Sigmoid colon (tissue), 6 donors: ENCODE measurements at regions not wholly inside any gene's neighbourhood (a gene's known extent, or its start where the extent isn't known, plus 50 kb on each side); places are given as distances from the start of the nearest gene placed in this dataset.

Experiments
- DNase-seq: peaks from one replicate; pipeline ENCODE4 v3.0.0-alpha.2; 2019
- H3K27ac ChIP-seq, 4 donors: fragments of 200-600 bp; sonication (generic); one replicate each; pipeline ENCODE4 v1.5.1; 2016 to 2019; ENCODE audit warnings: mild to moderate bottlenecking in 1 of 4
- H3K27me3 ChIP-seq, 3 donors: fragments of 200-600 bp; sonication (generic); one replicate each; pipeline ENCODE4 v1.5.1; 2019; ENCODE audit warnings: mild to moderate bottlenecking in 1 of 3
- H3K36me3 ChIP-seq, 4 donors: fragments of 200-600 bp; sonication (generic); one replicate each; pipeline ENCODE4 v1.5.1; 2016 to 2019
- H3K4me1 ChIP-seq, 4 donors: fragments of 200-600 bp; sonication (generic); one replicate each; pipeline ENCODE4 v1.5.1; 2017 to 2019
- H3K4me3 ChIP-seq, 4 donors: fragments of 200-600 bp; sonication (generic); one replicate each; pipeline ENCODE4 v1.5.1; 2017 to 2019; ENCODE audit warnings: mild to moderate bottlenecking in 2 of 4, moderate library complexity in 1 of 4
- H3K9me3 ChIP-seq, 4 donors: fragments of 200-600 bp in 3 of 4; sonication (generic) in 3 of 4; one replicate each; pipeline versions ENCODE4 v1.5.1 to v1.6.1; 2013 to 2019
- CTCF ChIP-seq, 4 experiments: fragments of 450-650 bp in 3 of 4; fragments of 200-600 bp in 1 of 4; IDR thresholded peaks; one replicate each; pipeline ENCODE4 v1.5.1; 2016 to 2019; ENCODE audit warnings: antibody characterized with exemption in 4 of 4, mild to moderate bottlenecking in 3 of 4, moderate library complexity in 2 of 4
- EP300 ChIP-seq, 4 donors: sonication (generic); formaldehyde crosslinking; IDR thresholded peaks; one replicate each; pipeline ENCODE4 v1.6.1; 2017; ENCODE audit warnings: antibody characterized with exemption in 4 of 4
- POLR2A ChIP-seq, 2 donors: fragments of 450-650 bp; IDR thresholded peaks; one replicate each; pipeline ENCODE4 v1.6.1; 2016; ENCODE audit warnings: antibody characterized with exemption in 2 of 2, mild to moderate bottlenecking in 2 of 2, moderate library complexity in 2 of 2
- POLR2AphosphoS5 ChIP-seq, 4 donors: sonication (generic); formaldehyde crosslinking; IDR thresholded peaks; one replicate each; pipeline ENCODE4 v1.6.1; 2017; ENCODE audit warnings: antibody characterized with exemption in 4 of 4
- WGBS, 2 donors: extraction: QIAGEN DNeasy Blood & Tissue Kit; methylation state at CpG; one replicate each; pipeline ENCODE4 v1.1.7; 2013; 5-methylcytosine and 5-hydroxymethylcytosine counted together
- intact Hi-C: fragments of 100-400 bp; cut with DNase I; formaldehyde crosslinking; loops from one replicate; pipeline ENCODE4 v1.15.1; 2023
- donor health status: healthy with polysubstance abuse.
- donor health status: healthy.

GRCh38 chr2:149825473-149825872, 237.9 kb upstream of the MMADHC start:
- intact Hi-C loops, result no loop called here
- no peak for TF ChIP-seq EP300 (IDR thresholded peaks at IDR 0.05)
- TF ChIP-seq CTCF (IDR thresholded peaks at IDR 0.05), result no peak
- TF ChIP-seq POLR2A (IDR thresholded peaks at IDR 0.05), result no peak
- TF ChIP-seq POLR2AphosphoS5 (IDR thresholded peaks at IDR 0.05), result no peak
- Histone ChIP-seq H3K27me3 (no peaks in the 10 kb centered on the region), H3K27ac (no peak overlapping the region), H3K4me1 (no peaks in the 10 kb centered on the region), H3K4me3 (no peak overlapping the region), H3K9me3 (no peaks in the 10 kb centered on the region), H3K36me3 (no peaks in the 10 kb centered on the region)
- WGBS, 2 donors, result 57 to 60% methylated on average over 4 of the region's 4 CpGs
- DNase-seq, result no peak

- TF ChIP-seq POLR2A (IDR thresholded peaks at IDR 0.05), result no peak
- TF ChIP-seq POLR2AphosphoS5 (IDR thresholded peaks at IDR 0.05), result no peak
- TF ChIP-seq CTCF (IDR thresholded peaks at IDR 0.05), result no peak
- TF ChIP-seq EP300 (IDR thresholded peaks at IDR 0.05), result no peak
Measured at GRCh38 chr2:149824136-149824535, 236.6 kb upstream of the MMADHC start.

GRCh38 chr2:149819356-149819957, 231.9 kb upstream of the MMADHC start:
- TF ChIP-seq POLR2A (IDR thresholded peaks at IDR 0.05), result no peak
- Histone ChIP-seq H3K9me3 (no peaks in the 10 kb centered on the region), H3K27ac (no peak overlapping the region), H3K36me3 (no peaks in the 10 kb centered on the region), H3K4me3 (no peak overlapping the region), H3K4me1 (peaks cover 0 to 10% (median 4%) of the 10 kb centered on the region in 4 donors), H3K27me3 (no peaks in the 10 kb centered on the region)
- no peak for DNase-seq
- intact Hi-C loops, result no loop called here
- 71% methylated on average over 3 of the region's 3 CpGs for WGBS, 2 donors

More at GRCh38 chr2:149824136-149824535, 236.6 kb upstream of the MMADHC start:
- intact Hi-C loops, result no loop called here
- no peak for DNase-seq
- Histone ChIP-seq H3K9me3 (no peaks in the 10 kb centered on the region), H3K4me1 (no peaks in the 10 kb centered on the region), H3K27ac (no peak overlapping the region), H3K36me3 (no peaks in the 10 kb centered on the region), H3K27me3 (no peaks in the 10 kb centered on the region), H3K4me3 (no peak overlapping the region)

GRCh38 chr2:149816756-149817551, 229.4 kb upstream of the MMADHC start:
- H3K9me3 ChIP-seq, result no peaks in the 10 kb centered on the region
- no peak for DNase-seq
- peaks cover 0 to 10% (median 4%) of the 10 kb centered on the region in 4 donors for H3K4me1 ChIP-seq
- TF ChIP-seq EP300 (IDR thresholded peaks at IDR 0.05) (no peak), POLR2AphosphoS5 (IDR thresholded peaks at IDR 0.05) (no peak), POLR2A (IDR thresholded peaks at IDR 0.05) (no peak), CTCF (IDR thresholded peaks at IDR 0.05) (no peak)
- WGBS, 2 donors, result 78 to 86% methylated on average over 1 of the region's 1 CpG
- H3K36me3 ChIP-seq, result no peaks in the 10 kb centered on the region
- intact Hi-C loops, result no loop called here
- H3K27ac ChIP-seq, result no peak overlapping the region
- H3K4me3 ChIP-seq, result no peak overlapping the region
- H3K27me3 ChIP-seq, result no peaks in the 10 kb centered on the region

- intact Hi-C loops, result no loop called here
- Histone ChIP-seq H3K36me3 (no peaks in the 10 kb centered on the region), H3K9me3 (no peaks in the 10 kb centered on the region), H3K4me1 (peaks cover 0 to 10% (median 4%) of the 10 kb centered on the region in 4 donors), H3K27me3 (no peaks in the 10 kb centered on the region), H3K27ac (no peak overlapping the region), H3K4me3 (no peak overlapping the region)
- 90 to 98% methylated on average over 1 of the region's 1 CpG for WGBS, 2 donors
- no peak for DNase-seq
- TF ChIP-seq CTCF (IDR thresholded peaks at IDR 0.05), result no peak
- no peak for TF ChIP-seq POLR2A (IDR thresholded peaks at IDR 0.05)
- no peak for TF ChIP-seq EP300 (IDR thresholded peaks at IDR 0.05)
- no peak for TF ChIP-seq POLR2AphosphoS5 (IDR thresholded peaks at IDR 0.05)
Measured at GRCh38 chr2:149815941-149816340, 228.4 kb upstream of the MMADHC start.
